ENCODE measurements at regions not wholly inside any gene's neighbourhood (a gene's known extent, or its start where the extent isn't known, plus 50 kb on each side); places are given as distances from the start of the nearest gene placed in this dataset.

DNA sequence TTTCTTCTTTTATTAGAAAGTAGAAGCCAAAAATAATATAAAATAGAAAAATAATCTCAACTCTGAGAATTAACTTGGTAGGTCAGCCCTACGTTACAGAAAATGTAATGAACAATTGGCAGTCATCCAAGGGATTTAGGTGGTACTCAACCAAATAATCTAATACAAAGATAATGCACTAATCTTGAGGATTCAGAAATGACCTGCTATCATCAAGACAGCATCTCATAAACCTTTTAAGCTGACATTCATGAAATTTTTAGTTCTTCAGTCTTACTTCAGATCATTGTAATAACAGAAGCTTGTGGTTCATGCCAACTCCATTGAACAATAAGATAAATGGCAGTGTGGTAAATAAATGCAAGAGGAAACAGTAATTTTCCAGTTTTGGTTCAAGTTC lies 1058.0 kb downstream of the MAT2B start:
- no peak overlapping the region for H3K4me3 ChIP-seq (ENCODE audit: low read depth, low read length, poor library complexity, severe bottlenecking)
- TF ChIP-seq EZH2 (IDR thresholded peaks at IDR 0.05; ENCODE audit: borderline replicate concordance, low read length), result no peak
- TF ChIP-seq, protein P1, sequence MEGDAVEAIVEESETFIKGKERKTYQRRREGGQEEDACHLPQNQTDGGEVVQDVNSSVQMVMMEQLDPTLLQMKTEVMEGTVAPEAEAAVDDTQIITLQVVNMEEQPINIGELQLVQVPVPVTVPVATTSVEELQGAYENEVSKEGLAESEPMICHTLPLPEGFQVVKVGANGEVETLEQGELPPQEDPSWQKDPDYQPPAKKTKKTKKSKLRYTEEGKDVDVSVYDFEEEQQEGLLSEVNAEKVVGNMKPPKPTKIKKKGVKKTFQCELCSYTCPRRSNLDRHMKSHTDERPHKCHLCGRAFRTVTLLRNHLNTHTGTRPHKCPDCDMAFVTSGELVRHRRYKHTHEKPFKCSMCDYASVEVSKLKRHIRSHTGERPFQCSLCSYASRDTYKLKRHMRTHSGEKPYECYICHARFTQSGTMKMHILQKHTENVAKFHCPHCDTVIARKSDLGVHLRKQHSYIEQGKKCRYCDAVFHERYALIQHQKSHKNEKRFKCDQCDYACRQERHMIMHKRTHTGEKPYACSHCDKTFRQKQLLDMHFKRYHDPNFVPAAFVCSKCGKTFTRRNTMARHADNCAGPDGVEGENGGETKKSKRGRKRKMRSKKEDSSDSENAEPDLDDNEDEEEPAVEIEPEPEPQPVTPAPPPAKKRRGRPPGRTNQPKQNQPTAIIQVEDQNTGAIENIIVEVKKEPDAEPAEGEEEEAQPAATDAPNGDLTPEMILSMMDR (IDR thresholded peaks at IDR 0.05; ENCODE audit: low read length), result no peak
- H3K4me1 ChIP-seq (ENCODE audit: insufficient read depth, low read length, severe bottlenecking), result no peaks in the 10 kb centered on the region
- H3K9me2 ChIP-seq (ENCODE audit: low read depth, low read length), result no peaks in the 10 kb centered on the region
- no peaks in the 10 kb centered on the region for H3K27me3 ChIP-seq (ENCODE audit: insufficient read depth, low read length)
- H3K36me3 ChIP-seq (ENCODE audit: insufficient read depth, low read length), result no peaks in the 10 kb centered on the region
- no peaks in the 10 kb centered on the region for H4K20me1 ChIP-seq (ENCODE audit: insufficient read depth, low read length)
- H3F3A ChIP-seq (ENCODE audit: insufficient read depth, low read length), result no peaks in the 10 kb centered on the region
- H2AFZ ChIP-seq (ENCODE audit: low read length), result no peak overlapping the region
- no peak overlapping the region for H3K9ac ChIP-seq (ENCODE audit: low read length)
- no peaks in the 10 kb centered on the region for H3K9me3 ChIP-seq (ENCODE audit: low read length)
- no peak overlapping the region for H3K4me2 ChIP-seq (ENCODE audit: low read length)
- no peaks in the 10 kb centered on the region for H3K79me2 ChIP-seq (ENCODE audit: insufficient read depth, low read length)
- no peak overlapping the region for H3K27ac ChIP-seq (ENCODE audit: low read depth, low read length, poor library complexity, severe bottlenecking)

- no peak overlapping the region for H3K27ac ChIP-seq (ENCODE audit: low read depth, low read length, poor library complexity, severe bottlenecking)
- H3K9me3 ChIP-seq (ENCODE audit: low read length), result no peaks in the 10 kb centered on the region
- TF ChIP-seq EZH2 (IDR thresholded peaks at IDR 0.05; ENCODE audit: borderline replicate concordance, low read length), result no peak
- TF ChIP-seq, protein P1 (IDR thresholded peaks at IDR 0.05; ENCODE audit: low read length), result no peak
- H4K20me1 ChIP-seq (ENCODE audit: insufficient read depth, low read length), result no peaks in the 10 kb centered on the region
- no peaks in the 10 kb centered on the region for H3K4me1 ChIP-seq (ENCODE audit: insufficient read depth, low read length, severe bottlenecking)
- no peaks in the 10 kb centered on the region for H3F3A ChIP-seq (ENCODE audit: insufficient read depth, low read length)
- H3K4me2 ChIP-seq (ENCODE audit: low read length), result no peak overlapping the region
- no peak overlapping the region for H3K9ac ChIP-seq (ENCODE audit: low read length)
- no peak overlapping the region for H2AFZ ChIP-seq (ENCODE audit: low read length)
- no peak overlapping the region for H3K4me3 ChIP-seq (ENCODE audit: low read depth, low read length, poor library complexity, severe bottlenecking)
- no peaks in the 10 kb centered on the region for H3K79me2 ChIP-seq (ENCODE audit: insufficient read depth, low read length)
- H3K27me3 ChIP-seq (ENCODE audit: insufficient read depth, low read length), result no peaks in the 10 kb centered on the region
- H3K36me3 ChIP-seq (ENCODE audit: insufficient read depth, low read length), result no peaks in the 10 kb centered on the region
- H3K9me2 ChIP-seq (ENCODE audit: low read depth, low read length), result no peaks in the 10 kb centered on the region
These were observed 1068.0 kb downstream of the MAT2B start for GRCh38 chr5:164573397-164573796.

DNA sequence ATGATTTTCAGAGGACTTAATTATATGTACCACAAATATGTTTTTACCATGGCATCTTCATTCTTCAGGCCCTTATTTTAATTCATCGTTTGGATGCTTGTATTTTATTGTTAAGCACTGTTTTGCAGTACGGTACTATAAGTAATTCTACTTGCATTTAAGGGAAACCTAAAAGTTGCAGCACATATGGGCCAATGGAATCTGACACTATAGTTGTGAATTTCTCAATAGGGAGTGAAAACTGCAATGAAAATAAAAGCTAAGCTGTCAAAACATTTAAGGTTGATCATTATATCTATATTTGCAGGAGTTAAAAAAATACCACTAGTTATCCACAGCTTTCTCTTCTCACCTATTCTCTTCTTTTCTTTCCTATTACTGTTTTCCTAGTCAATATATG lies 1071.8 kb downstream of the MAT2B start:
- Histone ChIP-seq H3K4me3 (ENCODE audit: low read depth, low read length, poor library complexity, severe bottlenecking) (no peak overlapping the region), H4K20me1 (ENCODE audit: insufficient read depth, low read length) (no peaks in the 10 kb centered on the region), H3K9me2 (ENCODE audit: low read depth, low read length) (no peaks in the 10 kb centered on the region), H3K9me3 (ENCODE audit: low read length) (no peaks in the 10 kb centered on the region), H3K27ac (ENCODE audit: low read depth, low read length, poor library complexity, severe bottlenecking) (no peak overlapping the region), H3F3A (ENCODE audit: insufficient read depth, low read length) (no peaks in the 10 kb centered on the region), H3K4me1 (ENCODE audit: insufficient read depth, low read length, severe bottlenecking) (no peaks in the 10 kb centered on the region), H3K9ac (ENCODE audit: low read length) (no peak overlapping the region), H3K79me2 (ENCODE audit: insufficient read depth, low read length) (no peaks in the 10 kb centered on the region), H3K4me2 (ENCODE audit: low read length) (no peak overlapping the region), H2AFZ (ENCODE audit: low read length) (no peak overlapping the region), H3K36me3 (ENCODE audit: insufficient read depth, low read length) (no peaks in the 10 kb centered on the region), H3K27me3 (ENCODE audit: insufficient read depth, low read length) (no peaks in the 10 kb centered on the region)
- no peak for TF ChIP-seq EZH2 (IDR thresholded peaks at IDR 0.05; ENCODE audit: borderline replicate concordance, low read length)
- TF ChIP-seq, protein P1 (IDR thresholded peaks at IDR 0.05; ENCODE audit: low read length), result no peak
